Calu3 (cell line): ENCODE measurements at regions not wholly inside any gene's neighbourhood (a gene's known extent, or its start where the extent isn't known, plus 50 kb on each side); places are given as distances from the start of the nearest gene placed in this dataset.
A peak's percentile ranks its signal among the peaks of the same experiment; 100 is the strongest.

Experiments
- BruUV-seq: library from RNA; stranded (reverse); fragments of 400-500 nt; replicated peaks from 2 replicates; lab custom pipeline; 2021; lab: Mats Ljungman, UMichigan
- CTCF ChIA-PET: fragments of 300-600 bp; sonication (Branson Sonifier 250); formaldehyde crosslinking; loops from one replicate; lab custom pipeline; 2022; ENCODE audit warnings: antibody characterized with exemption; lab: Charles Lee
- DNase-seq: peaks from one replicate; pipeline ENCODE4 v3.0.0; 2022
- H3K27ac Mint-ChIP-seq: one replicate; pipeline ENCODE4 v1.8.0; 2022; ENCODE audit warnings: mixed read lengths; ENCODE audit not compliant: unreplicated experiment
- H3K27me3 Mint-ChIP-seq: one replicate; pipeline ENCODE4 v1.8.0; 2022; ENCODE audit warnings: mixed read lengths; ENCODE audit not compliant: unreplicated experiment
- H3K36me3 Mint-ChIP-seq: one replicate; pipeline ENCODE4 v1.8.0; 2022; ENCODE audit warnings: mild to moderate bottlenecking, moderate library complexity, mixed read lengths; ENCODE audit not compliant: insufficient read depth, unreplicated experiment
- H3K4me1 Mint-ChIP-seq: one replicate; pipeline ENCODE4 v1.8.0; 2022; ENCODE audit warnings: mild to moderate bottlenecking, low read depth, mixed read lengths; ENCODE audit not compliant: unreplicated experiment
- H3K4me3 Mint-ChIP-seq: one replicate; pipeline ENCODE4 v1.8.0; 2022; ENCODE audit warnings: mild to moderate bottlenecking, low read depth, moderate library complexity, mixed read lengths; ENCODE audit not compliant: unreplicated experiment
- H3K9me3 Mint-ChIP-seq: one replicate; pipeline ENCODE4 v1.8.0; 2022; ENCODE audit warnings: low read depth, mixed read lengths; ENCODE audit not compliant: unreplicated experiment
- intact Hi-C: fragments of 100-400 bp; cut with micrococcal nuclease; formaldehyde crosslinking; loops from one replicate; pipeline ENCODE4 v1.10.0; 2022; ENCODE audit not compliant: unreplicated experiment
- TF ChIP-seq, protein P1 (sequence below): fragments of 200-600 bp; IDR thresholded peaks from one replicate; pipeline ENCODE4 v1.8.0; 2022; ENCODE audit warnings: antibody characterized with exemption; ENCODE audit not compliant: unreplicated experiment

DNA sequence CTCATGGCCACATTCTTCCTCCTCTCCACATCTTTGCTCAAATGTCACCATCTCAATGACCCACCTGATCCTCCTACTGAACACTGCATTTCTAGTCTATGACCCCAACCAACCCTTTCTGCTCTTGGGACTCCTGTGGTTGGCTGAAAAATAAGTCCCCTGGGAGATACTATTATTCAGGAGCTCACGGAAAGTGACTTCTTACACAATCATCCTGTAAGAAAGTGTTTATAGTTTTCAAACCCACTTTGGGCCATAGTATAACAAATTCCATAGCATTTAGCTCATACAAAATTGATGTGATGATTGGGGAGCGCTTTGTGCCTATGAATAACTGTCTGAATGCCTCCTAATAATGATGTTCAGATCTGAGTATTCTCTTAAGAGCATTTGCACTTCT is 161.4 kb upstream of the HS3ST1 start:
- no peak for DNase-seq
- BruUV-seq, result no TSS peak
- peaks cover 53% of the 10 kb centered on the region for H3K4me1 Mint-ChIP-seq
- H3K27ac Mint-ChIP-seq, result peak overlapping the region; percentile 77
- no peak overlapping the region for H3K4me3 Mint-ChIP-seq
- no peaks in the 10 kb centered on the region for H3K9me3 Mint-ChIP-seq
- intact Hi-C loops, result no loop called here
- H3K27me3 Mint-ChIP-seq, result no peaks in the 10 kb centered on the region
- H3K36me3 Mint-ChIP-seq, result no peaks in the 10 kb centered on the region
- CTCF ChIA-PET, result no interaction called here
- TF ChIP-seq, protein P1, sequence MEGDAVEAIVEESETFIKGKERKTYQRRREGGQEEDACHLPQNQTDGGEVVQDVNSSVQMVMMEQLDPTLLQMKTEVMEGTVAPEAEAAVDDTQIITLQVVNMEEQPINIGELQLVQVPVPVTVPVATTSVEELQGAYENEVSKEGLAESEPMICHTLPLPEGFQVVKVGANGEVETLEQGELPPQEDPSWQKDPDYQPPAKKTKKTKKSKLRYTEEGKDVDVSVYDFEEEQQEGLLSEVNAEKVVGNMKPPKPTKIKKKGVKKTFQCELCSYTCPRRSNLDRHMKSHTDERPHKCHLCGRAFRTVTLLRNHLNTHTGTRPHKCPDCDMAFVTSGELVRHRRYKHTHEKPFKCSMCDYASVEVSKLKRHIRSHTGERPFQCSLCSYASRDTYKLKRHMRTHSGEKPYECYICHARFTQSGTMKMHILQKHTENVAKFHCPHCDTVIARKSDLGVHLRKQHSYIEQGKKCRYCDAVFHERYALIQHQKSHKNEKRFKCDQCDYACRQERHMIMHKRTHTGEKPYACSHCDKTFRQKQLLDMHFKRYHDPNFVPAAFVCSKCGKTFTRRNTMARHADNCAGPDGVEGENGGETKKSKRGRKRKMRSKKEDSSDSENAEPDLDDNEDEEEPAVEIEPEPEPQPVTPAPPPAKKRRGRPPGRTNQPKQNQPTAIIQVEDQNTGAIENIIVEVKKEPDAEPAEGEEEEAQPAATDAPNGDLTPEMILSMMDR, result no peak

DNA sequence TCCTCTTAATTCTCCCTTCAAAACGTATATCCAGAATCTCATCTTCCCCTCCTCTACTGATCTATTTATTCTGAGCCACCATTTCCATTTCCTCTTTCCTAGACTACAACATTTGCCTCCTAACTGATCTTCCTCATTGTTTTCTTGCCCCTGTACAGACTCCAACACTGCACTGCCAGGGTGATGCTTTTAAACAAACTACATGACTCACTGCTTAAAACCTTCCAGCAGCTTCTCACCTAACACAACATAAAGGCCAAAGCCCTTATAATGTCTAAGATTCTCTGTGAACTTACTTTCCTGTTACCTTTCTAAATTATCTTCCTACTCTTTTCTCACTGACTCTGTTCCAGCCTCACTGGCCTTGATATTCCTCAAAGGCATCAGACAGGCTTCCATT is 161.0 kb upstream of the HS3ST1 start:
- peak overlapping the region; percentile 77 for H3K27ac Mint-ChIP-seq

DNA sequence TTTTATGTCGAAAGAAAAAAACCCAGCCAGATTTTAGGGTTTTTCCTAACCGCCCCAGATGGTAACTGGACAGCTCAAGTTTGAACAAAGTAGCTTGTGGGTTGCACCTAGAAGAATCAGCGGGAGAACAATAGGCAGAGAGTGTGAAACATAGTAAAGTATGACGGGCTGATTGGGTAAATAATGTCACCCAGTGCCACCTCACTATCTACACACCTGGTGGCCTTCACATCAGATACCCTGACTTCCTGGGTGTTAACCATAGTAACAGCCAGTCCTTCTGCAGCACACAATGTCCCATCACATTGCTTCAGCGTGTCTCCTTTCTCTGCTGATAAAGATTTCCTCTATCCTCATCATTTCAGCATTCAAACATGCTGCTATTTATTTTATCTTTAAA is 159.1 kb upstream of the HS3ST1 start:
- no peak for DNase-seq
- no peak overlapping the region for H3K27ac Mint-ChIP-seq
- H3K4me3 Mint-ChIP-seq, result no peak overlapping the region
- H3K4me1 Mint-ChIP-seq, result peaks cover 53% of the 10 kb centered on the region
- intact Hi-C loops, result no loop called here
- CTCF ChIA-PET, result no interaction called here
- no peaks in the 10 kb centered on the region for H3K36me3 Mint-ChIP-seq
- TF ChIP-seq, protein P1, result no peak
- no TSS peak for BruUV-seq
- H3K27me3 Mint-ChIP-seq, result no peaks in the 10 kb centered on the region
- no peaks in the 10 kb centered on the region for H3K9me3 Mint-ChIP-seq

More for the DNA sequence above, 161.0 kb upstream of the HS3ST1 start:
- Mint-ChIP-seq H3K36me3 (no peaks in the 10 kb centered on the region), H3K27me3 (no peaks in the 10 kb centered on the region), H3K9me3 (no peaks in the 10 kb centered on the region), H3K4me1 (peaks cover 57% of the 10 kb centered on the region), H3K4me3 (no peak overlapping the region)
- intact Hi-C loops, result no loop called here
- TF ChIP-seq, protein P1, result no peak
- no TSS peak for BruUV-seq
- DNase-seq, result no peak
- CTCF ChIA-PET, result no interaction called here

DNA sequence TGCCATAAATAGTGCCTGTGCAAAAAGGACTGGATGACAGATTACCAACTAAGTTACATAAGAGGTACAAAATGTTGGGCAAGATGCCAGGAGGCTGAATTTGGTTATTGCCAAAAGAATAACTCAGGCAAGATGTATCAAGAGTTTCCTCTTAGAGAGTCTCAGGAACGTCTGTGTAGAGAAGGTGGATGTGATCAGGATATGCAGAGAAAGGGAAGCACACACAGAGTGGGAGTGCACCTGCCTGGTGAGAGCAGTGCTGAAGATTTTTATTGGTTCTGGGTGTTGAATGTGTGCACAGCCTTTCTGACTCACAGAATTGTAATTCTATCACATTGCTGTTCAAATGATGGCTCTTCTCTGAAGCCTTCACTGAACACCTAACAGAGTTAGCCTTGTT is 156.8 kb upstream of the HS3ST1 start:
- H3K4me1 Mint-ChIP-seq, result peaks cover 49% of the 10 kb centered on the region
- intact Hi-C loops, result no loop called here
- peak overlapping the region; percentile 60 for H3K27ac Mint-ChIP-seq
- TF ChIP-seq, protein P1, result no peak
- H3K27me3 Mint-ChIP-seq, result no peaks in the 10 kb centered on the region
- no peak overlapping the region for H3K4me3 Mint-ChIP-seq
- CTCF ChIA-PET, result no interaction called here
- BruUV-seq, result no TSS peak
- no peaks in the 10 kb centered on the region for H3K36me3 Mint-ChIP-seq
- H3K9me3 Mint-ChIP-seq, result peaks cover 4% of the 10 kb centered on the region
- peak; percentile 47 for DNase-seq
